ENCODE measurements at regions not wholly inside any gene's neighbourhood (a gene's known extent, or its start where the extent isn't known, plus 50 kb on each side); places are given as distances from the start of the nearest gene placed in this dataset.
"Not testable (repeated sequence)": the region's sequence is repeated elsewhere in the genome, so short reads cannot be mapped to it uniquely, and the experiment has no call there.

DNA sequence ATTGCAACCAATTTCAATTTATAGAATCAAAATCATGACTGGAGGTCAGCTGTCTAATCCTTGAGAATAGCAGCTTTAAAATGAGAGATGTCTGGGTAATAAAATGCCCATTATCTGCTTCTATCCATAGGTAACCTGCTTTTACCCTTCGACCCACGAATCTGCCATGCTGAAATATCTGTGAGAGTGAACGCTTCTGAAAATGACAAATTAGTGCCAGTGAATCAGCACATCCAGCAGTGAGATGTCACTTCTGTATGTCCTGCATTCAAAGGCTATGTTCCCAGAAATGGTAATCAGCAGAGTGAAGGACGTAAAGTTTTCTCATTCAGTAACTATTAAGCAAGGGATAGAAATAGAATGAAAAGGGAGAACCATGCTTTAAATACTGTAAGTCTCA lies 532.4 kb upstream of the ITGA1 start:
- DNase-seq (ENCODE audit: low spot score) = no peak

DNA sequence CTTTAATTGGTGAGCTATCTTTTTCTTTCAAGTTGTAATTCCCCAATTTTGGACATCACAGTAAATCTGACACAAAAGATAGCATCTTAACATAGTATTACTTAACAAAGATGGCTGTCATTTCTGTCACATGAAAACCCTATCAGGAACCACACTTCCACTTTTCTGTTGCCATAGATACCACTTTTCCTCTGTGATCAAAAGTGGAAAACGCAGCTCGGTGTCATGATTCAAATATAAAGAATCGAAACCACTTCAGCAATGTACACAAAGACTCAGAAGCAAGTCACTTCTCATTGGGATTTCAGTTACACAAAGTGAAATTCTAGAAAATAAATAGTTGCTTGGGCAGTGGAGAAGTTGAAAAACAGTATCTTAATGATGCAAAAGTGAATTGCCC lies 524.9 kb upstream of the ITGA1 start:
- no peak for DNase-seq (ENCODE audit: low spot score)

DNA sequence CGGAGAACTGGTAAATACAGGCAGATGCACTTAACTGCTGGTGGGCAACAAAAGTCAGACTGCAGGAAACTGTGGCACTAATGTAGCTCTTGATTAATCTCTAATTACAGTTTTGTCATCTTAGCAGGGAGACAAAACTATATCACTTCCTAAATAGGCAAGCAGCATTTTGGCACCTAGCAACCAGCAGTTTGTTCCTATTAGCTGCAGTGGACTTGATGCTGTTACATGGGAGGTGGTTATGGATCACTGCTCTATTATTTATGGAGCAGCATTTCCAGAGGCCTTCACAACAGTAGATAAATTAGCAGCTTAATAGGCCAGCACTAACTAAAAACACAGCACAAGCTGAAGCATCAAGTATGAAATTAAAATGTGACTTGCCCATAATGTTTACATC lies 518.3 kb upstream of the ITGA1 start:
- no peak for DNase-seq (ENCODE audit: low spot score)

DNA sequence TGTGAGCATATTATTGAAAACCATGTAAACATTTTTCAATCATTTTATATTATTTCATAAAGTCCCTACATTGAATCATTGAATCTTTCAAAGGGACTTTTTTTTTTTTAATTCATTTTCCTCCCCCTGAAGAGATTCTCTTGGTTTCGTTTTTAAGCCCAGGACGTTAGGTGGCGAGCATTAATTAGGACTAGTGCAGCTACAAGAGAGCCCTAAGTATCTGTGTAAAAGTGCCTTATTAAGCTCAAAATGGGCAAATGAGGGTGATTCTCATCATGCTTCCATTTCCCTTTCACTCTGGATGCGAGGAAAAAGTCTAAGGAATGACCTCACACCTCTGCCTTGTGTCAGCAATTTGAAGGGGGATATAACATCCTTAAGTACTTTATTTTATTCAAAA lies 517.9 kb upstream of the ITGA1 start:
- no peak for DNase-seq (ENCODE audit: low spot score)

DNA sequence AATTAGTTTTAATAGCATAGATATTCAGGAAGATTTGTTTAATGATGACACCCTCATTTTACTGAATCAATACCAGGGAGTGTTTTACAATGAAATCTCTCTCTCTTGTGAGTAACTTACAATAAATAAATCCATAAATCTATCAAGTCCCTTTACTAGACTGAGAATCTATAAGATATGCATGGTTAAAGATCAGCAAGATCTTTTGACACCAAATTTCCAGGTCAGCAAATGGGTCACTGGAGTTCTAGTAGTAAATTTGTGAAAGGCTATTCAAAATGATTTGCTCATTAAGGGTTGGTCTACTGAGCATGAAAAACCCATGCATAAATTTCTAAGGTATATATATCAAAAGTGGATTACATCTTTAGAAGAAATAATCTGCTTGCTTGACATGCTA lies 512.1 kb upstream of the ITGA1 start:
- DNase-seq (ENCODE audit: low spot score) = no peak

DNA sequence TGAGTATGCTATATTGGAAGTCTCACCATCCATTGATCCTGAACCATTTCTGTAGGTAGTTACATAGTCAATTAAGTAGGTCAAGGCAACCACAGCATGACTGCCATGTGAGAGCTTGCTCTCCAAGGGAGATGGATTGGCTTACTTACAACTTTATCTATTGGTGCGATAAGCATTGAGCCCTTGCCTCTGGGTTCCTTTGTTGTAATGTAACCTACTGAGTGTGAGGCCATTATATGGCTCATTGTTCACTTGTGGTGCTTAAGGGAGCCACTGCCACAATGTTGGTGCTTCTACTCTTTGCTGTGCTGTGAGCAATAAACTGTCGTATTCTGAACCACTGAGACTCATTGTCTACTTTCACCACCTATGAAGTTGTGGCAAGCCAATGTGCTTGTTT lies 510.6 kb upstream of the ITGA1 start:
- no peak for DNase-seq (ENCODE audit: low spot score)

DNA sequence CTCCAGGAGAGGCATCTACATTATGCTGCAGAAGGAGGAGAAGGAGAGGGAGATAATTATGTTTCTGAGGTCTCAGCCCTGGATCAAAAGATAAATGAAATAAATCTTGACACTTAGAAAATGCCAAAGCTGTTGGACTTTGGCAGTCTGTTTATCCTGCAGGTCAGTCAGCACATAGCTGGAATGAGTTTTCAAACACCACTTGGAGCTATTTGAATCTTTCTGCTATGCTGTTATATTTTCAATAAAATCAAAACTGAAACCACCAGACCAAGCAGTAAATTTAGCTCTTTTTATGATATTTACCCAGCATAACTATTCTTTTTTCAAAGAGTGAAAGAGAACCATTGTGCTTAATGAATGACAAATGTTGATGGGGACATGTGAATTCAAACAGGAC lies 505.1 kb upstream of the ITGA1 start:
- no peak for DNase-seq (ENCODE audit: low spot score)

DNA sequence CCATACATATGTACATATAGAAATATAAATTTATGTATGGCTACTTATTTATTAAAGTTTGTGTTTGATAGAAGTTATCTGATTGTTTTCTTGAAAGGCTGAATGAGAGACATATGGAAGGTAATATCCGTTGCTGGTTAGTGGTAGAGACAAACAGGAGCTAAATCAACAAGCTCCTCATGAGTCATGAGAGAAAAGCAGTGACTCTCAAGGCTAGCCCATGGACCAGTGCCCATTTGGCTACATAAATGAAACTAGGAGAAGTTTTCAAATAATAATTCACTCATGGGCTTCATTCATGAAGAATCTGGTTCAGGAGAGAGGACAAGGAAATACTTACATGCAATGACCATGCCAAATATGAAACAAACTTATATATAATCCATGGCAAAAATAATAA lies 504.5 kb upstream of the ITGA1 start:
- DNase-seq (ENCODE audit: low spot score) = no peak

DNA sequence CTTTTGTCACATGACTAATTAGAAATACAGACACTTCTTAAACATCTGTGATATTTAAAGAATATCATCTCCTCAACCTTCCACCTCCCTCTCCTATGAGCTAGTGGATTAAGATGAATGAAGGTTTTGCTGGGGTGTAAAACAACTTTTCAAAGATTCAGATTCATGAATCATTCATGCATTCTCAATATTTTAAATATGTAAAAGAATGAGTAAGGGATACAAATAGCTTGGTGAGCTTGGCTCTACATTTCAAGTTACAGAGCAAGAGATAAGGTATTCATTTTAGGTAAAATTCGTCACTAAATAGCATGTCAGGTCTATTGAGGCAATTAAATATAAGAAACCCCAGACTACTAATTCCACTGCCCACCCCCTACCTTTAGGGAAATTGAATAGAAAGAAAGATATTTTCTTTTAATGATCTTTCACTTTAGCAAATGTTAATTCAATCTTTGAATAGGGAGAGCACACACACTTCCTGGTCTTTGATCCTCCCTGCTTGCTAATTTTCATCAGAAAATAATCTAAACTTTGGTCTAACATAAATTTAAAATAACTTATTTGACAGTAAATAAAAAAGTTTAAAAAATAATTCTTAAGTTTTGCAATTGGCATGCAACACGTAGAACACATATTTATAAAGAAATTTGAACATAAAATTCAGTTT lies 486.9 kb upstream of the ITGA1 start:
- DNase-seq (ENCODE audit: low spot score) = no peak

DNA sequence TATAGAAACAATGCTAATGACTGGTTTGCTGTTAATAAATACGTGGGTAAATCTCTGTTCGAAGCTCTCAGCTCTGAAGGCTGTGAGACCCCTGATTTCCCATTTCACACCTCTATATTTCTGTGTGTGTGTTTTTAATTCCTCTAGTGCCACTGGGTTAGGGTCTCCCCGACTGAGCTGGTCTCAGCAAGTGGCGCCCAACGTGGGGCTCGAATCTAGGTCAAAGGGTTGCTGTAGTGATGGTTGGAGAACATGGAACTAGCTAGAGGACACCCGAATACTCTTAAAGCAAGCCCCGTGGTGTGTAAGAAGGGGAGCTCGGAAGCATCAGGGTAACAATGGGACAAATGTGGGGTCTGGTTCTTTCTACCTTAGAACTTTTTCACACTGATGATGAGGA lies 482.9 kb upstream of the ITGA1 start:
- not testable (repeated sequence) for DNase-seq (ENCODE audit: low spot score)

DNA sequence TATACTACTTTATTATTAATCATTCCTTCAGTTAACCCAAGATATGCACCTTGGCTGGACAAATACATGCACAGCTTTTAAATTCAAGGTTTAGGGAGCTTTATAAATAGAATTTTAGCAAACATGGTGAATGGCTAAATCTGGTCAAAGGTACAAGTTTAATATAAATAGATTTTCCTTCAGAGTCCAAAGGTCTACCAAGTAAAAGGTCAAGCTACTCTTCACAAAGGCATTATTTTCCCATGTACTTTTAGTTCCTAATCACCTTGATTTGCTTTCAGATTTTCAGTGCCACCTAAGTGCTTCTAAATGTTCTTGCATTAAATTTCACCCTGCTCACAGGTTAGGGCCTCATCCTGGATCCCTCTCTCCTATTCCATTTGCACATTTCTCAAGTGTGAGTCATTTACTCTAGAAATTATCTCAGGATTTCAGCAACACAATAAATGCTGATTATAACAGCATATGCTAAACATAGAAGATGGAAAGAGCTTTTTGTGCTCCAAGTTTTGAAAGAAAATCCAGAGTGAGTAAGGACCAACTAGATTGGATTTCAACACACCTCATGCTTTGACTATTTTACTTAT lies 459.4 kb upstream of the ITGA1 start:
- DNase-seq (ENCODE audit: low spot score) = no peak

DNA sequence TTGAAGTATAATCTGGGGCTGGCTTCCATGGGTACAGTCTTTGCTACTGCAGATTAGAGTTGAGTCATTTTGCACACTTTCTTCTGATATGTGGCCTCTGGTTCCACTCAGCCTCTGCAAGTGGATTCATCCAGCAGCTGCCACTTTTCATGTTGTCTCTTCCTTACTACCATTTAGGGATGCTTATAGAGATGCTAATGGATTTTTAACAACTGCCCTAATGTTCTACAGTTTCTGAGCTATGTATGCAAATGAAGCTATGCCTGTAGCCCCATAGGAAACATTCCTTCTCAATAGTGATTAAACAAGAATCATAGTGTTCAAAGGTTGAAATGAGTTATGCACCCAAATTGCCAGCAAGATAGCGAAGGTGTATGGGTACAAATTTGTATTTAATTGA lies 456.0 kb upstream of the ITGA1 start:
- DNase-seq (ENCODE audit: low spot score) = no peak

DNA sequence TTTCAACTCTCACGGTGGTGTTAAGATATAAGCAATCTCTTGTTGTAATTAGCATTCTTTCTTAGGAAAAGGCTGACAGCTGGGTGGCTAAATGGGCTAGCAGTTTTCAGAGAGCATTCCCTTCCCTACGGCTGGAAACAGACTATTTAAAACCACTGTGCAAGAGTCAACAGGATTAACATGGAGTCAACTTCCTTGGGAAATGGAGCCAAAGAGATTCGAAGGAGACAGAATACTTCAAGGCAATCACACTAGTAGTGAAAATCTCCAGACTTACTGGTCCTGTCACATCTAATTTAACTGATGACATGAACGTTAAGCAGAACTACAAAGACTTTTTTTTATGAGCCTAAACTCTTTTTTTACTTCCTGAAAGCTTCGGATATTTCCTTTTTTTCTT lies 453.3 kb upstream of the ITGA1 start:
- no peak for DNase-seq (ENCODE audit: low spot score)

DNA sequence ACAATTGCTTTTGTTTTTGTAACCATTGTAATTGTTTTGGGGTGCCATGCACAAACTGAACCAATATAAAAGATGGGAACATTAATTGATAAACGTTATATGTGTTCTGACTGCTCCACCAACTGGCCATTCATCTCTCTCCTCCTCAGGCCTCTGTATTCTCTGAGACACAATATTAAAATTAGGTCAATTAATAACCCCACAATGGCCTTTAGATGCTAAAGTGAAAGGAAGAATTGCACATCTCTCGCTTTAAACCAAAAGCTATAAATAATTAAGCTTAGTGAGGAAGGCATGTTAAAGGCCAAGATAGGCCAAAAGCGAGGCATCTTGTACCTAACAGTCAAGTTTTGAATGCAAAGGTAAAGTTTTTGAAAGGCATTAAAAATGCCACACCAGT lies 448.4 kb upstream of the ITGA1 start:
- no peak for DNase-seq (ENCODE audit: low spot score)

DNA sequence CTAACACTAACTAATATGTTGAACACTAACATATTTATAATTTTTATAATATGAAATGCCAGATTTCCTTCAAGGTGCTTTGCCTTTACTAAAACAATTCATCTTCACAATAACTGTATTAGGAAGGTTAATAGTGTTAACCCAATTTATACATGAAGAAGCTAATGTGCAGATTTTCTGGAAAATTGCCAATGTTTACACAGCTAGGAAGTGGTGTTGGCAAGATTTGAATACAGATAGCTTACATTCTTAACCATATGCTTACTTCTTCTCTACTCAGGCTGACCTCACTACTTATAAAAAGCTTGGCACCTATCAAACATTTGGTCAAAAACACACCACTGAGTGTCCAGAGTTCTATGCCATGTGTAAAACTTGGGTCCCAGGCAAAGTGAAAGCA lies 445.4 kb upstream of the ITGA1 start:
- DNase-seq (ENCODE audit: low spot score) = no peak

DNA sequence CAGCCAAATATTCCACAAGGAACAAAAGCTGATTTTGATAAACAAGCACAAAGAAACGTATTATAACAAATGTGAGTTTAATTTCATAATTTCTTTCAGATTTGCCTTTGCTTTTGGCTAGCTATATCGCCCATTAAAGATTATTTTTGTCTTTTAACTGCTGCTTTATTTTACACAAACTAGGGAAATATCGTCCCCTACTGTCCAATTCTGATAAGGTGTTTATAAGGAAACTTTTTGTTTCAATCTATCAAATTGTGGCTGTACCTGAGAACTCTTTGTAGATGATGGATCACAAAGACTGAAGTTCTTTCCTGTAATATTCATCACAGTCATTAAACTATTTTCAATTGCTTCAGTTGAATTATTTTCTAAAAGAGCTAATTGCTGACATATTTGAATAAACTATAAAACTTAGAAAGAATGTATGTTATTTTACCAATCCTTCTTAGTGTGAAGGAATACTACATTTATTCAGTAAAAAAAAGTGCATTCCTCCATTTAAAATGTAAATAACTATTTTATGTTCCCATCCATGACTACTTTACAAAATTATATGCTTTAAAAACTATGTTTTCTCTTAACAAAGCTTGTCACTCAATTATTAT lies 431.3 kb upstream of the ITGA1 start:
- DNase-seq (ENCODE audit: low spot score) = no peak

DNA sequence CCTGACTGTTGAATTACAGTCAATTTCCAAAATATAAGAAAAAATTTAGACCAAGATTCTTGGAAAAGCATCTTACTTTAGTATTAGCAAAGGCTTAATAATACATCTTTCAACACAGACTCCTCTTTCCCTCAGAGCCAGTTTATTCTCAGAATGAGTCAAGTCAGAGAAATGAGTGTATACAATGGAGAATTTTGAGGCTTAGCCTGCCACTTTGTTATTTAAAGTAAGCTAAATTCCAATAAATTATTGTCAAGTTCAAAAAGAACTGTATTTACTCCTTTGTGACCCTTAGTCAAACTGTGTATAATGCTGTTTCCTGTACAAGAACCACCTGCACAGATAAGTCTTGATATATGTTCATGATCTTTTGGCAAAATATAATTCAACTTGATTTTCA lies 428.5 kb upstream of the ITGA1 start:
- no peak for DNase-seq (ENCODE audit: low spot score)

DNA sequence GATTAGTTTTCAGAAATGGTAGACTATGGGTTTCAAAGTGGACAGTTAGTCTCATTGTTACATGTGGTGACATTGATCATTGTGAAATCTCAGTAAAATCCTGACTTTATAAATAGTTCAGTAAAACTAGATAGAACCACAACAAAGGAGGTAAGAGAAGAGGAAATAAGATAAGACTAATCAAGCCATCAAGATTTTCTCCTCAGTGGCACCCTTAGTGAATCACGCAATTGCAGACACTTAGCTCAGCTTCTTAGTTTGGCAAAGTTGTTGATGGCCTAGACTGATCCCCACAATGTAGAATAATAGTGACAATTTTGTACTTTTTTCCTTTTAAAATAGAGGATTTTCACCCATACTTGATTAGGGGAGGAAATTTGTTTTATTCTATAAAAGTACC lies 426.7 kb upstream of the ITGA1 start:
- no peak for DNase-seq (ENCODE audit: low spot score)

DNA sequence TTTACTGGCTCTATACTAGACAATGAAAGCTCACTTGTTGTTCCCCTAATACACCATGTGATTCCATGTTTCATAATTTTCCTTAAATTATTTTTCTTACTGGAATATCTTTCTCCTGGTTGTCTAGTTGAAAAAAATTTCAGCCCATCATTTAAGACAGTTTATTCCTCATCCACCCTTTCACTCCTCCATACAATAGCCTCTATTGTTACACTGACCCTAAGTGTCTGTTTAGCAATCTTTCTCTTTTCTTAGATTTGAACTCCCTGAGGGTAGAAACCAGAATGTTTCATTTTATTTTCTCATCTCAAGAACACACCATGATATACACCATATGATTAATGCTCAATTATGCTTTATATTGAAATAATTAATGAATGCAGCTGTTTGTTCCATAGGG lies 413.4 kb upstream of the ITGA1 start:
- DNase-seq (ENCODE audit: low spot score) = no peak

DNA sequence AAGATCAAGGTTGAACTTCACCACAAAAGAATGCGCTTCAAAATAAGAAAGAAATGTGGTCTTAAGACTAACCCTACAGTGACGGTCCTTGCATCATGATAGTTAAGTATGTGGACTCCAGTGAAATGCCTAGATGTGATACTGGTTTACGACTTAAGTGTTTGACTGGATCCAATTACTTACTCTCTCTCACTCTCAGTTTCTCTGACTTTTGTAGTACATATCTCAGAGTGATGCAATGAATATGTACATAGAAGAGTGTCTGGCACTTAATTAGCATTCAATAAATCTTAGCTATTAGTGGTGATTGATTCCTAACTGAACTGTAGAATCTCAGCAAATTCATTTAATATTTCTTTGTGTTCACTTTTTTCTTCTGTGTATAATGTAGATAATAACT lies 411.7 kb upstream of the ITGA1 start:
- no peak for DNase-seq (ENCODE audit: low spot score)

DNA sequence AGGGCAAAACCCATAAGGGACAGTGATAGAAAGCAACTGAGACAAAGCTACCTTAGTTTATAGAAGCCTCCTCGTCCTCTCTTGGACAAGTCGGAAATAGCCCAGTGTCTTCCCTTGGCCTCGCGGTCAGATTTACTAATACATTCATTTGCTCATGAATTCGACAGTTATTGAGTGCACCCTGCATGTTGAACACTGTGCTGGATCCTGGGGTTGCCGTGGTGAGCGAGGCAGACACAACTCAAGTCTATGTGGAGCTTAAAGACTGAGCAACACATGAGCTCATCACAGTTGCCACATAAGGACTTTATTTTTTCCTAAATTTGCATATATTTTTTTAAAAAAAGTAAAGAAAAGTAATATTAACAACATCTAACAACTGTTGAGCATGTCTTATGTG lies 411.1 kb upstream of the ITGA1 start:
- DNase-seq (ENCODE audit: low spot score) = no peak

DNA sequence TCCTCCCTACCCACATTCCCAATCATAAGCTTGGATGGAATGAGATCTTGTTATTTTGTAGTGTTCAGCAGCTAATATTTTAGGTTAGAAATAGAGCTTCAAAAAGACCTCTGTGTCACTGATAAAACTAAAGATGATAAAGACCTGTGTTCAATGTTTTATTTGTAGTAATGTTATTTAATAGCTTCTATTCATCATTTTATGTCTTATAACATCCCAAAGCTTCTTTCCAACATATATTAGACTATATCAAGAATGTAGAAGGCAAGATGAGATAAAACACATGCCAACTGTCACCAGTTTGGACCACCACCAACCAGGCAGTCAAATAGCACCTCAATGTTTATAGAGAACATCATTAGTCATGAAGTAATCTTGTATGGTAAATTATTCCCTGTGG lies 409.5 kb upstream of the ITGA1 start:
- DNase-seq (ENCODE audit: low spot score) = no peak

DNA sequence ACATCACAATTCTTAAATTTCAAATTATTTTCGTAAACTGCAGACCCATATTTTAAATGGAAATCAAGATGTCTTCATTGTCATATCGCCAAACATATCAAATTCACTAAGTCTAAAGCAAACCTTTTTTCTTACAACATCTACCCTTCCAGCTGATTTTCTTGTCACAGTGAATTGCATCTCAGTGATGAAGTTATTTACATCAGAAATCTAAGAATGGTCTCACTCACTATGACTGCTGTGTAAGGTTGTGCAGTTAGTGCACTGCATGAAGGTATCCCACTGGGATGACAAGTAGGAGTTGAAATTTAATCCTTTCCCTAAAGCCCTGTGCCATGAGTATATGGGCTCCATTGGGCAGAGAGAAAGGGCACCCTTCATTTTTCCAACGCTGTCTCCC lies 399.4 kb upstream of the ITGA1 start:
- DNase-seq (ENCODE audit: low spot score) = no peak

DNA sequence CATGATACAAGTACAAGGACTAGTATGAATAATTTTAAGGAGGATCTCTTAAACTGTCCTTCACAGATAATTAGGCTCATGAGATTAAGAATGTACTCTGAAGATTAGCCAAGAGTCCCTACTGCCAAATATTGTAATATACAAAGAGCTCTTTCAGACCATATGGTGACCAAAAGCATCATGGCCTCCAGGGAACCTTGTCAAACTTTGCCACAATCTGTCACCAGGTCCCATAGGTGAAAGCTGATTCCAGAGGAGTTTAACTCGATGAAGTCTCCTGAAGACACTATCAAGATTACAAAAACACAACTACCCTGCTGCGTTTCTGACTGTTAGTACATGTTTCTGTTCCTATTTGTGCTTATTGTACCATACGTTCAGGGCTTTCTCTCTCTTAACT lies 395.4 kb upstream of the ITGA1 start:
- no peak for DNase-seq (ENCODE audit: low spot score)

Measured in iPS-NIHi11 (cell line).